ENCODE measurements at regions not wholly inside any gene's neighbourhood (a gene's known extent, or its start where the extent isn't known, plus 50 kb on each side); places are given as distances from the start of the nearest gene placed in this dataset.

- TF ChIP-seq CTCF (IDR thresholded peaks at IDR 0.05), result no peak
- TF ChIP-seq EP300 (IDR thresholded peaks at IDR 0.05), result no peak
Observed at GRCh38 chr4:147025042-147025441, 79.4 kb upstream of the TTC29 start.

Data from tibial nerve (tissue), 4 donors.